Upper lobe of left lung (tissue), 4 donors: ENCODE measurements at regions not wholly inside any gene's neighbourhood (a gene's known extent, or its start where the extent isn't known, plus 50 kb on each side); places are given as distances from the start of the nearest gene placed in this dataset.
A peak's percentile ranks its signal among the peaks of the same experiment; 100 is the strongest.

Experiments
- CTCF ChIP-seq, 6 experiments: fragments of 450-650 bp in 4 of 6; fragments of 200-600 bp in 2 of 6; sonication (generic) in 2 of 6; IDR thresholded peaks; one replicate each; pipeline ENCODE4 v1.5.1; 2016 to 2019; ENCODE audit warnings: antibody characterized with exemption in 6 of 6
- POLR2A ChIP-seq, 4 donors: fragments of 450-650 bp; IDR thresholded peaks; one replicate each; pipeline ENCODE4 v1.5.1; 2016 to 2017; ENCODE audit warnings: antibody characterized with exemption in 4 of 4, mild to moderate bottlenecking in 2 of 4
- POLR2AphosphoS5 ChIP-seq, 2 donors: sonication (generic); formaldehyde crosslinking; IDR thresholded peaks; one replicate each; pipeline ENCODE4 v1.5.1; 2017; ENCODE audit warnings: antibody characterized with exemption in 2 of 2

GRCh38 chr10:128633864-128634540 lies 507.8 kb upstream of the MKI67 start:
- TF ChIP-seq POLR2AphosphoS5 (IDR thresholded peaks at IDR 0.05), result no peak
- peak in 1 of 6 experiments; percentile 8 for TF ChIP-seq CTCF (IDR thresholded peaks at IDR 0.05)
- TF ChIP-seq POLR2A (IDR thresholded peaks at IDR 0.05), result no peak
